Endothelial cell of umbilical vein (primary cell): ENCODE measurements at regions not wholly inside any gene's neighbourhood (a gene's known extent, or its start where the extent isn't known, plus 50 kb on each side); places are given as distances from the start of the nearest gene placed in this dataset.

Source experiments
- BruUV-seq: library from RNA; stranded (reverse); fragments of 400-500 nt; replicated peaks from 2 replicates; lab custom pipeline; 2021; lab: Mats Ljungman, UMichigan
- CTCF ChIA-PET: fragments of 300-600, 350-600 bp; sonication (Branson Sonifier 250); formaldehyde crosslinking; loops from one replicate; lab custom pipeline; 2021; ENCODE audit warnings: antibody characterized with exemption, inconsistent platforms; lab: Charles Lee
- POLR2A ChIA-PET: fragments of 300-600, 350-600 bp; sonication (Branson Sonifier 250); formaldehyde crosslinking; loops from one replicate; lab custom pipeline; 2021; ENCODE audit warnings: antibody characterized with exemption, inconsistent platforms; lab: Charles Lee
- DNase-seq: peaks from one replicate; pipeline ENCODE4 v3.0.0-alpha.2; 2011; ENCODE audit warnings: low read depth, low spot score
- FAIRE-seq: peaks from 2 replicates; lab custom pipeline; 2011; peaks lifted over from hg19 to GRCh38; lab: Jason Lieb, UNC
- H2AFZ ChIP-seq: 2 replicates; pipeline ENCODE4 v1.6.0; 2012; ENCODE audit warnings: low read depth, low read length, control low read depth, inconsistent platforms
- H3K27ac ChIP-seq: 2 replicates; pipeline ENCODE4 v1.5.1; 2011; ENCODE audit warnings: low read depth, mild to moderate bottlenecking, control low read depth, low read length, moderate library complexity; ENCODE audit not compliant: insufficient read depth
- H3K27me3 ChIP-seq, 2 experiments: 2 replicates each; pipeline versions ENCODE4 v1.6.0 to v1.6.1; 2011; ENCODE audit warnings: low read length in 2 of 2, mixed read lengths in 1 of 2; ENCODE audit not compliant: control insufficient read depth in 2 of 2, insufficient read depth in 2 of 2
- H3K36me3 ChIP-seq, 2 experiments: 2 replicates in 1 of 2; 3 replicates in 1 of 2; pipeline ENCODE4 v1.5.1; 2011; ENCODE audit warnings: low read length in 2 of 2, mild to moderate bottlenecking in 1 of 2, moderate library complexity in 1 of 2; ENCODE audit not compliant: control insufficient read depth in 2 of 2, insufficient read depth in 2 of 2; ENCODE audit errors: extremely low read depth in 1 of 2
- H3K4me1 ChIP-seq: 3 replicates; pipeline ENCODE4 v1.5.1; 2011; ENCODE audit warnings: mild to moderate bottlenecking, low read length; ENCODE audit not compliant: control insufficient read depth, insufficient read depth; ENCODE audit errors: extremely low read depth
- H3K4me2 ChIP-seq: 2 replicates; pipeline ENCODE4 v1.6.1; 2011; ENCODE audit warnings: low read length, control low read depth, mixed read lengths; ENCODE audit not compliant: insufficient read depth
- H3K4me3 ChIP-seq, 3 experiments: fragments of 200-600 bp in 1 of 3; sonication (generic), shearing (Covaris generic) in 1 of 3; replicated peaks in 1 of 3; 2 replicates each; pipeline ENCODE4 v1.5.1; 2011 to 2016; ENCODE audit warnings: control low read depth in 3 of 3, low read length in 3 of 3, mild to moderate bottlenecking in 2 of 3, inconsistent platforms in 1 of 3, low read depth in 1 of 3, moderate library complexity in 1 of 3; ENCODE audit not compliant: insufficient read depth in 1 of 3
- H3K79me2 ChIP-seq: 2 replicates; pipeline ENCODE4 v1.6.0; 2012; ENCODE audit warnings: low read length, inconsistent platforms; ENCODE audit not compliant: control insufficient read depth, insufficient read depth
- H3K9ac ChIP-seq: replicated peaks from 2 replicates; pipeline ENCODE3; 2011; ENCODE audit warnings: low read length, control low read depth; ENCODE audit not compliant: insufficient read depth; ENCODE audit errors: extremely low read depth
- H3K9me1 ChIP-seq: replicated peaks from 3 replicates; pipeline ENCODE4 v1.6.0; 2011; ENCODE audit warnings: mild to moderate bottlenecking, low read length; ENCODE audit not compliant: control insufficient read depth, insufficient read depth; ENCODE audit errors: extremely low read depth
- H3K9me3 ChIP-seq: replicated peaks from 2 replicates; pipeline ENCODE4 v1.5.1; 2012; ENCODE audit warnings: low read length, inconsistent platforms; ENCODE audit not compliant: control insufficient read depth, insufficient read depth
- H4K20me1 ChIP-seq: replicated peaks from 2 replicates; pipeline ENCODE3; 2011; ENCODE audit warnings: mild to moderate bottlenecking, low read length; ENCODE audit not compliant: control insufficient read depth, insufficient read depth; ENCODE audit errors: extremely low read depth
- EZH2 ChIP-seq: IDR thresholded peaks from 2 replicates; pipeline ENCODE4 v1.6.1; 2012; ENCODE audit warnings: borderline replicate concordance, low read depth, mild to moderate bottlenecking, moderate library complexity, low read length, inconsistent platforms; ENCODE audit not compliant: severe bottlenecking
- FOS ChIP-seq: IDR thresholded peaks from 2 replicates; pipeline ENCODE4 v1.6.1; 2011; ENCODE audit warnings: mild to moderate bottlenecking, low read length, moderate library complexity, borderline replicate concordance; ENCODE audit not compliant: insufficient read depth
- GATA2 ChIP-seq: IDR thresholded peaks from 2 replicates; pipeline ENCODE4 v1.7.0; 2011; ENCODE audit warnings: low read depth, mild to moderate bottlenecking, moderate library complexity, mixed read lengths, low read length; ENCODE audit not compliant: insufficient read length, insufficient read depth
- JUN ChIP-seq: IDR thresholded peaks from 2 replicates; pipeline ENCODE4 v1.6.1; 2011; ENCODE audit warnings: borderline replicate concordance, low read depth; ENCODE audit not compliant: insufficient read length, insufficient read depth
- MAX ChIP-seq: IDR thresholded peaks from 2 replicates; pipeline ENCODE4 v1.6.1; 2011; ENCODE audit not compliant: insufficient read depth, insufficient read length
- MYC ChIP-seq: IDR thresholded peaks from one replicate; pipeline ENCODE4 v1.6.1; 2011; ENCODE audit warnings: mild to moderate bottlenecking, low read depth, low read length
- POLR2A ChIP-seq: IDR thresholded peaks from 2 replicates; pipeline ENCODE4 v1.6.1; 2012; ENCODE audit warnings: low read depth, mild to moderate bottlenecking, control low read depth, low read length
- POLR2AphosphoS5 ChIP-seq: IDR thresholded peaks from 2 replicates; pipeline ENCODE4 v1.6.1; 2012; ENCODE audit warnings: low read depth, mild to moderate bottlenecking, control low read depth, low read length, moderate library complexity; ENCODE audit not compliant: insufficient read depth
- dilution Hi-C: fragments of 300-500 bp; cut with MboI; formaldehyde crosslinking; loops from one replicate; pipeline ENCODE4 v1.15.0; 2019; ENCODE audit warnings: low sequenced_read_pairs; ENCODE audit not compliant: extremely low pct_ligation_motif_present
- intact Hi-C: fragments of 100-400 bp; cut with micrococcal nuclease; formaldehyde crosslinking; loops from one replicate; pipeline ENCODE4 v1.10.0; 2022
- TF ChIP-seq, protein P1 (sequence below), 2 donors: IDR thresholded peaks; 1 replicate in 1 of 2; 2 replicates in 1 of 2; pipeline ENCODE4 v1.5.1; 2011; ENCODE audit warnings: low read length in 2 of 2, mild to moderate bottlenecking in 2 of 2, moderate library complexity in 2 of 2, control low read depth in 1 of 2, inconsistent platforms in 1 of 2, low read depth in 1 of 2; ENCODE audit not compliant: insufficient read depth in 1 of 2; ENCODE audit errors: extremely low read depth in 1 of 2

- no peak for TF ChIP-seq JUN
- no peak for DNase-seq
- peak; percentile 12 for FAIRE-seq
- Histone ChIP-seq H3K9me1 (no peaks in the 10 kb centered on the region), H3K79me2 (no peaks in the 10 kb centered on the region), H2AFZ (no peak overlapping the region), H3K4me3 (no peak overlapping the region), H3K27ac (no peak overlapping the region), H4K20me1 (no peaks in the 10 kb centered on the region), H3K9me3 (no peaks in the 10 kb centered on the region), H3K9ac (no peak overlapping the region), H3K4me2 (peak overlapping the region; percentile 70), H3K4me1 (peaks cover 9% of the 10 kb centered on the region), H3K36me3 (no peaks in the 10 kb centered on the region), H3K27me3 (peaks cover 39 to 43% of the 10 kb centered on the region in 2 experiments)
- no TSS peak for BruUV-seq
- ChIA-PET POLR2A (no interaction called here), CTCF (interaction anchor here (0.6 to 6.8 kb wide), 4 partner anchors 14 to 204 kb away, joined by 3 to 58 read pairs (median 3); no protein-coding TSS in a partner anchor)
- dilution Hi-C loops (no loop called here), intact Hi-C loops (loop anchor here (10.0 kb wide), 1 partner anchor 556 kb away; no protein-coding TSS in a partner anchor)
Observed at GRCh38 chr13:50129081-50129705, 113.9 kb downstream of the KCNRG start.

- no peaks in the 10 kb centered on the region for H3K79me2 ChIP-seq
- peaks cover 9% of the 10 kb centered on the region for H3K4me1 ChIP-seq
- peaks cover 39 to 43% of the 10 kb centered on the region in 2 experiments for H3K27me3 ChIP-seq
- no peak for DNase-seq
- H2AFZ ChIP-seq = peak overlapping the region; percentile 71
- H3K27ac ChIP-seq = no peak overlapping the region
- POLR2A ChIA-PET = no interaction called here
- no peak for FAIRE-seq
- no peak overlapping the region for H3K9ac ChIP-seq
- no peaks in the 10 kb centered on the region for H3K9me3 ChIP-seq
- H3K4me3 ChIP-seq = peak overlapping the region in 2 of 3 experiments; percentile 11 to 35
- TF ChIP-seq GATA2 (no peak), POLR2AphosphoS5 (no peak), POLR2A (no peak), FOS (no peak), JUN (no peak), MYC (no peak), MAX (no peak), EZH2 (no peak)
- TF ChIP-seq, protein P1, sequence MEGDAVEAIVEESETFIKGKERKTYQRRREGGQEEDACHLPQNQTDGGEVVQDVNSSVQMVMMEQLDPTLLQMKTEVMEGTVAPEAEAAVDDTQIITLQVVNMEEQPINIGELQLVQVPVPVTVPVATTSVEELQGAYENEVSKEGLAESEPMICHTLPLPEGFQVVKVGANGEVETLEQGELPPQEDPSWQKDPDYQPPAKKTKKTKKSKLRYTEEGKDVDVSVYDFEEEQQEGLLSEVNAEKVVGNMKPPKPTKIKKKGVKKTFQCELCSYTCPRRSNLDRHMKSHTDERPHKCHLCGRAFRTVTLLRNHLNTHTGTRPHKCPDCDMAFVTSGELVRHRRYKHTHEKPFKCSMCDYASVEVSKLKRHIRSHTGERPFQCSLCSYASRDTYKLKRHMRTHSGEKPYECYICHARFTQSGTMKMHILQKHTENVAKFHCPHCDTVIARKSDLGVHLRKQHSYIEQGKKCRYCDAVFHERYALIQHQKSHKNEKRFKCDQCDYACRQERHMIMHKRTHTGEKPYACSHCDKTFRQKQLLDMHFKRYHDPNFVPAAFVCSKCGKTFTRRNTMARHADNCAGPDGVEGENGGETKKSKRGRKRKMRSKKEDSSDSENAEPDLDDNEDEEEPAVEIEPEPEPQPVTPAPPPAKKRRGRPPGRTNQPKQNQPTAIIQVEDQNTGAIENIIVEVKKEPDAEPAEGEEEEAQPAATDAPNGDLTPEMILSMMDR (IDR thresholded peaks at IDR 0.05; ENCODE audit: extremely low read depth in 1 of 2, insufficient read depth in 1 of 2, low read depth in 1 of 2, low read length in 2 of 2) = no peak
- H3K4me2 ChIP-seq = peak overlapping the region; percentile 70
- no peaks in the 10 kb centered on the region for H3K36me3 ChIP-seq
- dilution Hi-C loops (no loop called here), intact Hi-C loops (loop anchor here (10.0 kb wide), 1 partner anchor 555 kb away; no protein-coding TSS in a partner anchor)
- H3K9me1 ChIP-seq = no peaks in the 10 kb centered on the region
- BruUV-seq = no TSS peak
- CTCF ChIA-PET = interaction anchor here (1.4 to 1.7 kb wide), 2 partner anchors 14 to 153 kb away, joined by 3 read pairs; no protein-coding TSS in a partner anchor
- no peaks in the 10 kb centered on the region for H4K20me1 ChIP-seq
Observed at GRCh38 chr13:50129706-50130122, 114.5 kb downstream of the KCNRG start.
